Tibial nerve (tissue), 4 donors: ENCODE measurements at regions not wholly inside any gene's neighbourhood (a gene's known extent, or its start where the extent isn't known, plus 50 kb on each side); places are given as distances from the start of the nearest gene placed in this dataset.

Source experiments
- DNase-seq, 2 donors: peaks; one replicate each; pipeline ENCODE4 v3.0.0-alpha.2; 2019; ENCODE audit warnings: low spot score in 2 of 2
- H3K27ac ChIP-seq, 4 donors: fragments of 200-600 bp; sonication (generic) in 3 of 4; one replicate each; pipeline ENCODE4 v1.5.1; 2017 to 2019; ENCODE audit warnings: mild to moderate bottlenecking in 1 of 4
- H3K27me3 ChIP-seq, 2 donors: fragments of 200-600 bp; sonication (generic) in 1 of 2; one replicate each; pipeline versions ENCODE4 v1.5.1 to v1.6.0; 2017 to 2019
- H3K36me3 ChIP-seq, 3 donors: fragments of 200-600 bp; sonication (generic); one replicate each; pipeline ENCODE4 v1.5.1; 2018 to 2019
- H3K4me1 ChIP-seq, 4 donors: fragments of 200-600 bp; sonication (generic) in 3 of 4; one replicate each; pipeline ENCODE4 v1.5.1; 2017 to 2019
- H3K4me3 ChIP-seq, 4 donors: fragments of 200-600 bp; sonication (generic) in 3 of 4; one replicate each; pipeline ENCODE4 v1.5.1; 2017 to 2019; ENCODE audit warnings: mild to moderate bottlenecking in 1 of 4, moderate library complexity in 1 of 4
- H3K9me3 ChIP-seq, 4 donors: fragments of 200-600 bp; sonication (generic) in 3 of 4; one replicate each; pipeline ENCODE4 v1.5.1; 2017 to 2019
- CTCF ChIP-seq, 5 experiments: fragments of 200-600 bp in 3 of 5; fragments of 450-650 bp in 2 of 5; sonication (generic) in 3 of 5; IDR thresholded peaks; one replicate each; pipeline ENCODE4 v1.5.1; 2016 to 2019; ENCODE audit warnings: antibody characterized with exemption in 5 of 5, mild to moderate bottlenecking in 3 of 5, moderate library complexity in 2 of 5
- EP300 ChIP-seq, 2 donors: sonication (generic); formaldehyde crosslinking; IDR thresholded peaks; one replicate each; pipeline ENCODE4 v1.6.1; 2017; ENCODE audit warnings: antibody characterized with exemption in 2 of 2, mild to moderate bottlenecking in 1 of 2
- POLR2A ChIP-seq, 2 donors: fragments of 450-650 bp; IDR thresholded peaks; one replicate each; pipeline ENCODE4 v1.6.1; 2017; ENCODE audit warnings: antibody characterized with exemption in 2 of 2, mild to moderate bottlenecking in 2 of 2, moderate library complexity in 2 of 2
- WGBS, 2 donors: methylation state at CpG; one replicate each; pipeline ENCODE4 v1.1.5; 2018; 5-methylcytosine and 5-hydroxymethylcytosine counted together

DNA sequence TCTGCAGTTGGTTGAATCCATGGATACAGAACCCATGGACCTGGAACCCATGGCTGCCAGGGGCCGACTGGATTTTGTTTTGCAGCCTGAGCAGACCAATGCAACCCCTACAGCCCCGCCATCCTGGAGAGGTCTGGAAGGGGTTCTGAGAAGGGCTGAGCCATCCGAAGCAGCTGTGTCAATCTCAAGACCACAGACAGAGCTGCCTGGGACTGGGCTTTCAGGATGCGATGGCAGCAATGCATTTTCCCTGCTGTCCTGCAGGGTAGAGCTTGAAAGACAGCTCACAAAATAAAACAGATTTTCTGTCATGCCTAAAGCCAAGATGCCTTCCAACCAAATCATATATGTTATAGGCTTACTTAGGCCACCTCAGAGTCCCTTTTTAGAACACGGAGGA lies 125.8 kb upstream of the NXT1 start:
- H3K4me1 ChIP-seq, result peaks cover 0 to 49% (median 15%) of the 10 kb centered on the region in 4 donors
- peaks cover 0 to 22% (median 2%) of the 10 kb centered on the region in 4 donors for H3K9me3 ChIP-seq
- peak overlapping the region in 2 of 4 donors; percentile 23 to 73 for H3K27ac ChIP-seq
- no peaks in the 10 kb centered on the region for H3K27me3 ChIP-seq
- no peak for DNase-seq
- WGBS, 2 donors, result 88 to 90% methylated on average over 4 to 5 of the region's 5 CpGs
- no peaks in the 10 kb centered on the region for H3K36me3 ChIP-seq
- no peak for TF ChIP-seq CTCF (IDR thresholded peaks at IDR 0.05)
- H3K4me3 ChIP-seq, result no peak overlapping the region

GRCh38 chr20:23223908-23224580 lies 126.5 kb upstream of the NXT1 start:
- H3K27ac ChIP-seq, result no peak overlapping the region
- peaks cover 0 to 23% (median 2%) of the 10 kb centered on the region in 4 donors for H3K9me3 ChIP-seq
- no peaks in the 10 kb centered on the region for H3K27me3 ChIP-seq
- H3K36me3 ChIP-seq, result no peaks in the 10 kb centered on the region
- H3K4me3 ChIP-seq, result no peak overlapping the region
- DNase-seq, result no peak
- 80 to 90% methylated on average over 3 of the region's 3 CpGs for WGBS, 2 donors
- H3K4me1 ChIP-seq, result peaks cover 0 to 44% (median 15%) of the 10 kb centered on the region in 4 donors
- no peak for TF ChIP-seq CTCF (IDR thresholded peaks at IDR 0.05)
- no peak for TF ChIP-seq POLR2A (IDR thresholded peaks at IDR 0.05)
- no peak for TF ChIP-seq EP300 (IDR thresholded peaks at IDR 0.05)

DNA sequence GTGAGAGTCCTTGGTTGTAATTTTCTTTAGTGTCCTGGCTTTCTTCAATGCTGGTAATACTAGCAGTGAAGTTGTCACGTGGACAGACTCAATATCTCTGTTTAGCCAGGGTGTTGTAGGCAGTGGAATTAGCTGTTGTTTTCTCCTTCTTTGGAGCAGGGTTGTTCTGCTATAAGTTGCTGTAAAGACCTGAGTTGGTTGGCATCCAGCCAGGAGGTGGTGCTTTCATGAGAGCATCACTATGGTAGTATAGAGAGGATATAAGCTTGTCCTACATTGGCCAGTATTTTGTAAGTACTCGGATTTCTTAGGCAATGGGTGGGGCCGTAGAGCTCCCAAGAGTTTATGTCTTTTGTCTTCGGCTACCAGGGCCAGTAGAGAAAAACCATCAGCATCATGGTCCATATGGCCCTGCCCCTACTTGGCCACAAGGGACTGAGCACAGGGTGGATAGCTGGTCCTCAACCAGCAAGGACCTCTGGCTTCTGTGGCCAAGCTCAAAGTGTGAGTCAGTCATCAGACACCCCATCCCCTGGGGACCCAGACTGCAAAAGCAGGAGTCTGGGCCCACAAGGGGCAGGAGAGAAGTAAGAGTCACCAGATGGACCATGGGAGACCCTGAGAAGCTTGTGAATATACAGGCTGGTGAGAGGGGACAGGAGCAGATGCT lies 127.9 kb upstream of the NXT1 start:
- peaks cover 0 to 30% (median 13%) of the 10 kb centered on the region in 4 donors for H3K4me1 ChIP-seq
- H3K27ac ChIP-seq, result no peak overlapping the region
- no peak for DNase-seq
- H3K9me3 ChIP-seq, result peaks cover 0 to 33% (median 5%) of the 10 kb centered on the region in 4 donors
- 86 to 94% methylated on average over 4 of the region's 4 CpGs for WGBS, 2 donors
- H3K4me3 ChIP-seq, result no peak overlapping the region
- H3K27me3 ChIP-seq, result no peaks in the 10 kb centered on the region
- TF ChIP-seq POLR2A (IDR thresholded peaks at IDR 0.05) (no peak), EP300 (IDR thresholded peaks at IDR 0.05) (no peak), CTCF (IDR thresholded peaks at IDR 0.05) (no peak)
- no peaks in the 10 kb centered on the region for H3K36me3 ChIP-seq

DNA sequence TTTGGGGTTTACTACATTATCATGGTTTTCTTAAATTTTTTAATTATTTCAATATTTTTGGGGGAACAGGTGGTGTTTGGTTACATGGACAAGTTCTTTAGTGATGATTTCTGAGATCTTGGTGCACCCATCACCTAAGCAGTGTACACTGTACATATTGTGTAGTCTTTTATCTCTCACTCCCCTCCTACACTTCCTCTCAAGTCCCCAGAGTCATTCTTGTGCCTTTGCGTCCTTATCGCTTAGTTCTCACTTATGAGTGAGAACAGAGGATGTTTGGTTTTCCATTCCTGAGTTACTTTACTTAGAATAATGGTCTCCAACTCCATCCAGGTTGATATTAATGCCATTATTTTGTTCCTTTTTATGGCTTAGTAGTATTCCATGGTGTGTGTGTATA lies 130.9 kb upstream of the CD93 start:
- no peak for TF ChIP-seq EP300 (IDR thresholded peaks at IDR 0.05)
- no peak for TF ChIP-seq CTCF (IDR thresholded peaks at IDR 0.05)
- TF ChIP-seq POLR2A (IDR thresholded peaks at IDR 0.05), result no peak
- Histone ChIP-seq H3K27ac (no peak overlapping the region), H3K9me3 (peaks cover 0 to 28% (median 5%) of the 10 kb centered on the region in 4 donors), H3K4me3 (no peak overlapping the region), H3K27me3 (no peaks in the 10 kb centered on the region), H3K36me3 (no peaks in the 10 kb centered on the region), H3K4me1 (no peaks in the 10 kb centered on the region)
- 59 to 78% methylated on average over 2 of the region's 2 CpGs for WGBS, 2 donors
- no peak for DNase-seq

GRCh38 chr20:23215344-23215995 lies 129.3 kb upstream of the CD93 start:
- TF ChIP-seq CTCF (IDR thresholded peaks at IDR 0.05), result no peak
- TF ChIP-seq POLR2A (IDR thresholded peaks at IDR 0.05), result no peak
- no peak for TF ChIP-seq EP300 (IDR thresholded peaks at IDR 0.05)
- no peak overlapping the region for H3K4me3 ChIP-seq
- H3K36me3 ChIP-seq, result no peaks in the 10 kb centered on the region
- no peaks in the 10 kb centered on the region for H3K4me1 ChIP-seq
- H3K9me3 ChIP-seq, result peaks cover 0 to 13% (median 3%) of the 10 kb centered on the region in 4 donors
- WGBS, 2 donors, result 79 to 91% methylated on average over 6 of the region's 6 CpGs
- no peak for DNase-seq
- no peaks in the 10 kb centered on the region for H3K27me3 ChIP-seq
- no peak overlapping the region for H3K27ac ChIP-seq
